ENCODE measurements at regions not wholly inside any gene's neighbourhood (a gene's known extent, or its start where the extent isn't known, plus 50 kb on each side); places are given as distances from the start of the nearest gene placed in this dataset.

DNA sequence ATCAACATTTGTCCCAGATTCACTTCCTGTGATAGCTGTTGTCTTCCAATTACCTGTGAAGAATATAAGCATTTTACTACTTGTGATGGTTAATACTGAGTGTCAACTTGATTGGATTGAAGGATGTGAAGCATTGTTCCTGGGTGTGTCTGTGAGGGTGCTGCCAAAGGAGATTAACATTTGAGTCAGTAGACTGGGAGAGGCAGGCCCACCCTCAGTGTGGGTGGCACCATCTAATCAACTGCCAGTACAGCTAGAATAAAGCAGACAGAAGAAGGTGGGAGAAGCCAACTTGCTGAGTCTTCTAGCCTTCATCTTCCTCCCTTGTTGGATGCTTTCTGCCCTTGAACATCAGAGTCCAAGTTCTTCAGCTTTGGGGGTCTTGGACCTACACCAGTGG lies 660.4 kb upstream of the GOT2 start:
- no peak for TF ChIP-seq ZNF331 (CRISPR knock-in tag; IDR thresholded peaks at IDR 0.05; ENCODE audit: low read depth)
- no peak for TF ChIP-seq CREB1 (CRISPR knock-in tag; IDR thresholded peaks at IDR 0.05; ENCODE audit: low read depth)
- H2AFZ ChIP-seq: no peak overlapping the region
- Mint-ChIP-seq H3K27me3 (ENCODE audit: insufficient read depth, low read depth, poor library complexity) (peaks cover under 1% of the 10 kb centered on the region), H3K36me3 (ENCODE audit: low read depth) (no peaks in the 10 kb centered on the region), H3K9me3 (no peaks in the 10 kb centered on the region), H3K27ac (no peak overlapping the region), H3K4me3 (no peak overlapping the region), H3K4me1 (peaks cover 12% of the 10 kb centered on the region)
- no peaks in the 10 kb centered on the region for H3F3A ChIP-seq (replicated peaks; ENCODE audit: low read depth)
- H3K36me3 ChIP-seq (ENCODE audit: insufficient read depth): no peaks in the 10 kb centered on the region
- H3K79me2 ChIP-seq (replicated peaks; ENCODE audit: insufficient read depth): no peaks in the 10 kb centered on the region
- H3K4me2 ChIP-seq: no peak overlapping the region
- H3K27me3 ChIP-seq (ENCODE audit: insufficient read depth): no peaks in the 10 kb centered on the region
- H4K20me1 ChIP-seq (replicated peaks; ENCODE audit: insufficient read depth): no peaks in the 10 kb centered on the region
- ATAC-seq: no peak
- peaks cover 12% of the 10 kb centered on the region; the same call in 1 of the 2 replicates for H3K4me1 ChIP-seq (ENCODE audit: insufficient read depth)
- peaks cover 3% of the 10 kb centered on the region; the same call in 1 of the 2 replicates for H3K9me2 ChIP-seq (ENCODE audit: insufficient read depth)
- H3K4me3 ChIP-seq: no peak overlapping the region
- DNase-seq (ENCODE audit: low spot score): no peak
- H3K27ac ChIP-seq (ENCODE audit: low read depth): no peak overlapping the region

DNA sequence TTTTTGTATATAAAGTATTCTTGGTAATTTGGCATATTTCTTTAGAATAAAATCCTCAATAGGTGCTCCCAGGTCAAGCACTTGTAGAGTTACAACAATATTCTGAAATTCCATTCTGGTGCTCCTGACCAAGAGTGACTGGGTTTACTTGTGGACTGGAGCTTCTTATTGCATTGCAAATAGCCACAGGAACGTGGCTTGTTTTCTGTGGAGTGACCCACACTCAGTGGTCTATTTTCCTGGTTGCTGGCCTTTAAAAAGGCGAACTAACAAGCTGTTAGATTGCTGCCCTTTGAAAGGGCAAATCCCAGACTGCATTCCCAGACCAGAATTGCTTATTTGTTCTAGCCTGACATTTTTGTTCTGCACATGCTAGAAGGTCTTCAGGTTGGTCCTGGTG lies 658.8 kb upstream of the GOT2 start:
- Histone ChIP-seq H4K20me1 (replicated peaks; ENCODE audit: insufficient read depth) (no peaks in the 10 kb centered on the region), H3K4me3 (no peak overlapping the region), H3K9me2 (ENCODE audit: insufficient read depth) (peaks cover 3% of the 10 kb centered on the region; the same call in 1 of the 2 replicates), H3K27ac (ENCODE audit: low read depth) (no peak overlapping the region), H3K4me2 (no peak overlapping the region), H2AFZ (no peak overlapping the region), H3K27me3 (ENCODE audit: insufficient read depth) (no peaks in the 10 kb centered on the region), H3K4me1 (ENCODE audit: insufficient read depth) (peaks cover 12% of the 10 kb centered on the region; the same call in 1 of the 2 replicates), H3K36me3 (ENCODE audit: insufficient read depth) (no peaks in the 10 kb centered on the region), H3K79me2 (replicated peaks; ENCODE audit: insufficient read depth) (no peaks in the 10 kb centered on the region), H3F3A (replicated peaks; ENCODE audit: low read depth) (no peaks in the 10 kb centered on the region)
- no peaks in the 10 kb centered on the region for H3K36me3 Mint-ChIP-seq (ENCODE audit: low read depth)
- no peaks in the 10 kb centered on the region for H3K9me3 Mint-ChIP-seq
- peaks cover 3% of the 10 kb centered on the region for H3K27me3 Mint-ChIP-seq (ENCODE audit: insufficient read depth, low read depth, poor library complexity)
- peaks cover 18% of the 10 kb centered on the region for H3K4me1 Mint-ChIP-seq
- H3K27ac Mint-ChIP-seq: no peak overlapping the region
- H3K4me3 Mint-ChIP-seq: no peak overlapping the region
- TF ChIP-seq, protein P1, sequence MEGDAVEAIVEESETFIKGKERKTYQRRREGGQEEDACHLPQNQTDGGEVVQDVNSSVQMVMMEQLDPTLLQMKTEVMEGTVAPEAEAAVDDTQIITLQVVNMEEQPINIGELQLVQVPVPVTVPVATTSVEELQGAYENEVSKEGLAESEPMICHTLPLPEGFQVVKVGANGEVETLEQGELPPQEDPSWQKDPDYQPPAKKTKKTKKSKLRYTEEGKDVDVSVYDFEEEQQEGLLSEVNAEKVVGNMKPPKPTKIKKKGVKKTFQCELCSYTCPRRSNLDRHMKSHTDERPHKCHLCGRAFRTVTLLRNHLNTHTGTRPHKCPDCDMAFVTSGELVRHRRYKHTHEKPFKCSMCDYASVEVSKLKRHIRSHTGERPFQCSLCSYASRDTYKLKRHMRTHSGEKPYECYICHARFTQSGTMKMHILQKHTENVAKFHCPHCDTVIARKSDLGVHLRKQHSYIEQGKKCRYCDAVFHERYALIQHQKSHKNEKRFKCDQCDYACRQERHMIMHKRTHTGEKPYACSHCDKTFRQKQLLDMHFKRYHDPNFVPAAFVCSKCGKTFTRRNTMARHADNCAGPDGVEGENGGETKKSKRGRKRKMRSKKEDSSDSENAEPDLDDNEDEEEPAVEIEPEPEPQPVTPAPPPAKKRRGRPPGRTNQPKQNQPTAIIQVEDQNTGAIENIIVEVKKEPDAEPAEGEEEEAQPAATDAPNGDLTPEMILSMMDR (conservative IDR thresholded peaks at IDR 0.05; ENCODE audit: low read depth in 2 of 2): no peak
- no peak for TF ChIP-seq EZH2phosphoT487 (IDR thresholded peaks at IDR 0.05; ENCODE audit: unreplicated experiment)
- TF ChIP-seq, protein P2, sequence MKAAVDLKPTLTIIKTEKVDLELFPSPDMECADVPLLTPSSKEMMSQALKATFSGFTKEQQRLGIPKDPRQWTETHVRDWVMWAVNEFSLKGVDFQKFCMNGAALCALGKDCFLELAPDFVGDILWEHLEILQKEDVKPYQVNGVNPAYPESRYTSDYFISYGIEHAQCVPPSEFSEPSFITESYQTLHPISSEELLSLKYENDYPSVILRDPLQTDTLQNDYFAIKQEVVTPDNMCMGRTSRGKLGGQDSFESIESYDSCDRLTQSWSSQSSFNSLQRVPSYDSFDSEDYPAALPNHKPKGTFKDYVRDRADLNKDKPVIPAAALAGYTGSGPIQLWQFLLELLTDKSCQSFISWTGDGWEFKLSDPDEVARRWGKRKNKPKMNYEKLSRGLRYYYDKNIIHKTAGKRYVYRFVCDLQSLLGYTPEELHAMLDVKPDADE (IDR thresholded peaks at IDR 0.05): no peak
- TF ChIP-seq EZH2 (IDR thresholded peaks at IDR 0.05; ENCODE audit: low read depth, unreplicated experiment): no peak
- no peak for TF ChIP-seq JUNB (IDR thresholded peaks at IDR 0.05; ENCODE audit: unreplicated experiment)
- TF ChIP-seq CREB1 (CRISPR knock-in tag; IDR thresholded peaks at IDR 0.05; ENCODE audit: low read depth): no peak
- no peak for TF ChIP-seq POLR2AphosphoS5 (IDR thresholded peaks at IDR 0.05; ENCODE audit: low read depth)
- ATAC-seq: no peak
- no peak for DNase-seq (ENCODE audit: low spot score)
